ENCODE measurements at regions not wholly inside any gene's neighbourhood (a gene's known extent, or its start where the extent isn't known, plus 50 kb on each side); places are given as distances from the start of the nearest gene placed in this dataset.
A peak's percentile ranks its signal among the peaks of the same experiment; 100 is the strongest.

- TF ChIP-seq CTCF (IDR thresholded peaks at IDR 0.05; ENCODE audit: insufficient read depth, low read length, severe bottlenecking): no peak
- H3K27me3 ChIP-seq (ENCODE audit: control insufficient read depth, insufficient read depth, low read length): no peaks in the 10 kb centered on the region
- no peak for FAIRE-seq
- no peaks in the 10 kb centered on the region for H3K36me3 ChIP-seq (ENCODE audit: control insufficient read depth, insufficient read depth, low read length)
- no peak overlapping the region for H3K4me3 ChIP-seq (ENCODE audit: low read depth, low read length)
- no peak for DNase-seq (ENCODE audit: low read depth)
These were observed 64.4 kb upstream of the FUCA2 start for GRCh38 chr6:143575901-143576426.

GRCh38 chr6:143575440-143575839 lies 63.9 kb upstream of the FUCA2 start:
- Histone ChIP-seq H3K36me3 (ENCODE audit: control insufficient read depth, insufficient read depth, low read length) (no peaks in the 10 kb centered on the region), H3K27me3 (ENCODE audit: control insufficient read depth, insufficient read depth, low read length) (no peaks in the 10 kb centered on the region), H3K4me3 (ENCODE audit: low read depth, low read length) (no peak overlapping the region)
- TF ChIP-seq CTCF (IDR thresholded peaks at IDR 0.05; ENCODE audit: insufficient read depth, low read length, severe bottlenecking): peak; percentile 74
- DNase-seq (ENCODE audit: low read depth) (peak; percentile 81), FAIRE-seq (no peak)

- DNase-seq (ENCODE audit: low read depth) (no peak), FAIRE-seq (no peak)
- Histone ChIP-seq H3K36me3 (ENCODE audit: control insufficient read depth, insufficient read depth, low read length) (no peaks in the 10 kb centered on the region), H3K27me3 (ENCODE audit: control insufficient read depth, insufficient read depth, low read length) (no peaks in the 10 kb centered on the region), H3K4me3 (ENCODE audit: low read depth, low read length) (no peak overlapping the region)
- TF ChIP-seq CTCF (IDR thresholded peaks at IDR 0.05; ENCODE audit: insufficient read depth, low read length, severe bottlenecking): no peak
These were observed 58.8 kb upstream of the FUCA2 start for GRCh38 chr6:143570147-143570853.

- Histone ChIP-seq H3K36me3 (ENCODE audit: control insufficient read depth, insufficient read depth, low read length) (no peaks in the 10 kb centered on the region), H3K4me3 (ENCODE audit: low read depth, low read length) (no peak overlapping the region), H3K27me3 (ENCODE audit: control insufficient read depth, insufficient read depth, low read length) (no peaks in the 10 kb centered on the region)
- DNase-seq (ENCODE audit: low read depth): no peak
- TF ChIP-seq CTCF (IDR thresholded peaks at IDR 0.05; ENCODE audit: insufficient read depth, low read length, severe bottlenecking): no peak
- FAIRE-seq: no peak
These were observed 57.5 kb upstream of the FUCA2 start for GRCh38 chr6:143569040-143569439.

- TF ChIP-seq CTCF (IDR thresholded peaks at IDR 0.05; ENCODE audit: insufficient read depth, low read length, severe bottlenecking): no peak
- no peaks in the 10 kb centered on the region for H3K27me3 ChIP-seq (ENCODE audit: control insufficient read depth, insufficient read depth, low read length)
- no peaks in the 10 kb centered on the region for H3K36me3 ChIP-seq (ENCODE audit: control insufficient read depth, insufficient read depth, low read length)
- FAIRE-seq (no peak), DNase-seq (ENCODE audit: low read depth) (no peak)
- no peak overlapping the region for H3K4me3 ChIP-seq (ENCODE audit: low read depth, low read length)
These were observed 53.0 kb upstream of the FUCA2 start for GRCh38 chr6:143564484-143565017.
